ENCODE measurements at regions not wholly inside any gene's neighbourhood (a gene's known extent, or its start where the extent isn't known, plus 50 kb on each side); places are given as distances from the start of the nearest gene placed in this dataset.

DNA sequence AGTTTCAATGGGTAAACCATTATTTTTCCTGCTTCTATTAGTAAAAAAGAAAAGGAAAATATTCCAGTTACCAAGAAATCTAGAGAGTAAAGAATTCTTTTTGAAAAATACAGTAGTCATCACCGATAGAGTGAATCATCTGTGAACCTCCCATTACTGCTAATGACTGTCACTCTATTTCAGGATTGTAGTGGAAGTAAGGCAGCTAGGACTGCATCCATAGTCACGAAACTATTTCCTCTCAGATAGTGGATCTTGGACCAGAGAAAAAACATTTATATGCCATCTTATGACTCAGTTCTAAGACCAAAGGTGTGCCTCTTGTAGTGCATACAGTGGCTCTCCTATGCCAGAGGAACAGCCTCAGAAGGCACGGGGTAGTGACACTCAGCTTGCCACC, 173.9 kb upstream of the PLEKHA5 start:
- TF ChIP-seq, protein P1, sequence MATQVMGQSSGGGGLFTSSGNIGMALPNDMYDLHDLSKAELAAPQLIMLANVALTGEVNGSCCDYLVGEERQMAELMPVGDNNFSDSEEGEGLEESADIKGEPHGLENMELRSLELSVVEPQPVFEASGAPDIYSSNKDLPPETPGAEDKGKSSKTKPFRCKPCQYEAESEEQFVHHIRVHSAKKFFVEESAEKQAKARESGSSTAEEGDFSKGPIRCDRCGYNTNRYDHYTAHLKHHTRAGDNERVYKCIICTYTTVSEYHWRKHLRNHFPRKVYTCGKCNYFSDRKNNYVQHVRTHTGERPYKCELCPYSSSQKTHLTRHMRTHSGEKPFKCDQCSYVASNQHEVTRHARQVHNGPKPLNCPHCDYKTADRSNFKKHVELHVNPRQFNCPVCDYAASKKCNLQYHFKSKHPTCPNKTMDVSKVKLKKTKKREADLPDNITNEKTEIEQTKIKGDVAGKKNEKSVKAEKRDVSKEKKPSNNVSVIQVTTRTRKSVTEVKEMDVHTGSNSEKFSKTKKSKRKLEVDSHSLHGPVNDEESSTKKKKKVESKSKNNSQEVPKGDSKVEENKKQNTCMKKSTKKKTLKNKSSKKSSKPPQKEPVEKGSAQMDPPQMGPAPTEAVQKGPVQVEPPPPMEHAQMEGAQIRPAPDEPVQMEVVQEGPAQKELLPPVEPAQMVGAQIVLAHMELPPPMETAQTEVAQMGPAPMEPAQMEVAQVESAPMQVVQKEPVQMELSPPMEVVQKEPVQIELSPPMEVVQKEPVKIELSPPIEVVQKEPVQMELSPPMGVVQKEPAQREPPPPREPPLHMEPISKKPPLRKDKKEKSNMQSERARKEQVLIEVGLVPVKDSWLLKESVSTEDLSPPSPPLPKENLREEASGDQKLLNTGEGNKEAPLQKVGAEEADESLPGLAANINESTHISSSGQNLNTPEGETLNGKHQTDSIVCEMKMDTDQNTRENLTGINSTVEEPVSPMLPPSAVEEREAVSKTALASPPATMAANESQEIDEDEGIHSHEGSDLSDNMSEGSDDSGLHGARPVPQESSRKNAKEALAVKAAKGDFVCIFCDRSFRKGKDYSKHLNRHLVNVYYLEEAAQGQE (IDR thresholded peaks at IDR 0.05), result no peak
- TF ChIP-seq JUND (IDR thresholded peaks at IDR 0.05), result no peak
- TF ChIP-seq, protein P2, sequence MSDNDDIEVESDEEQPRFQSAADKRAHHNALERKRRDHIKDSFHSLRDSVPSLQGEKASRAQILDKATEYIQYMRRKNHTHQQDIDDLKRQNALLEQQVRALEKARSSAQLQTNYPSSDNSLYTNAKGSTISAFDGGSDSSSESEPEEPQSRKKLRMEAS (IDR thresholded peaks at IDR 0.05), result no peak
- TF ChIP-seq, protein P3, sequence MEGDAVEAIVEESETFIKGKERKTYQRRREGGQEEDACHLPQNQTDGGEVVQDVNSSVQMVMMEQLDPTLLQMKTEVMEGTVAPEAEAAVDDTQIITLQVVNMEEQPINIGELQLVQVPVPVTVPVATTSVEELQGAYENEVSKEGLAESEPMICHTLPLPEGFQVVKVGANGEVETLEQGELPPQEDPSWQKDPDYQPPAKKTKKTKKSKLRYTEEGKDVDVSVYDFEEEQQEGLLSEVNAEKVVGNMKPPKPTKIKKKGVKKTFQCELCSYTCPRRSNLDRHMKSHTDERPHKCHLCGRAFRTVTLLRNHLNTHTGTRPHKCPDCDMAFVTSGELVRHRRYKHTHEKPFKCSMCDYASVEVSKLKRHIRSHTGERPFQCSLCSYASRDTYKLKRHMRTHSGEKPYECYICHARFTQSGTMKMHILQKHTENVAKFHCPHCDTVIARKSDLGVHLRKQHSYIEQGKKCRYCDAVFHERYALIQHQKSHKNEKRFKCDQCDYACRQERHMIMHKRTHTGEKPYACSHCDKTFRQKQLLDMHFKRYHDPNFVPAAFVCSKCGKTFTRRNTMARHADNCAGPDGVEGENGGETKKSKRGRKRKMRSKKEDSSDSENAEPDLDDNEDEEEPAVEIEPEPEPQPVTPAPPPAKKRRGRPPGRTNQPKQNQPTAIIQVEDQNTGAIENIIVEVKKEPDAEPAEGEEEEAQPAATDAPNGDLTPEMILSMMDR (IDR thresholded peaks at IDR 0.05; ENCODE audit: low read depth, low read length, missing input control), result no peak
- TF ChIP-seq SP1 (IDR thresholded peaks at IDR 0.05), result no peak
- no peak for TF ChIP-seq HNF4A (conservative IDR thresholded peaks at IDR 0.05)
- TF ChIP-seq, protein P4, sequence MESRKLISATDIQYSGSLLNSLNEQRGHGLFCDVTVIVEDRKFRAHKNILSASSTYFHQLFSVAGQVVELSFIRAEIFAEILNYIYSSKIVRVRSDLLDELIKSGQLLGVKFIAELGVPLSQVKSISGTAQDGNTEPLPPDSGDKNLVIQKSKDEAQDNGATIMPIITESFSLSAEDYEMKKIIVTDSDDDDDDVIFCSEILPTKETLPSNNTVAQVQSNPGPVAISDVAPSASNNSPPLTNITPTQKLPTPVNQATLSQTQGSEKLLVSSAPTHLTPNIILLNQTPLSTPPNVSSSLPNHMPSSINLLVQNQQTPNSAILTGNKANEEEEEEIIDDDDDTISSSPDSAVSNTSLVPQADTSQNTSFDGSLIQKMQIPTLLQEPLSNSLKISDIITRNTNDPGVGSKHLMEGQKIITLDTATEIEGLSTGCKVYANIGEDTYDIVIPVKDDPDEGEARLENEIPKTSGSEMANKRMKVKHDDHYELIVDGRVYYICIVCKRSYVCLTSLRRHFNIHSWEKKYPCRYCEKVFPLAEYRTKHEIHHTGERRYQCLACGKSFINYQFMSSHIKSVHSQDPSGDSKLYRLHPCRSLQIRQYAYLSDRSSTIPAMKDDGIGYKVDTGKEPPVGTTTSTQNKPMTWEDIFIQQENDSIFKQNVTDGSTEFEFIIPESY (IDR thresholded peaks at IDR 0.05), result no peak

Measured in liver (tissue), 3 donors.